ENCODE measurements at regions not wholly inside any gene's neighbourhood (a gene's known extent, or its start where the extent isn't known, plus 50 kb on each side); places are given as distances from the start of the nearest gene placed in this dataset.

- 96% methylated on average over 7 of the region's 7 CpGs for WGBS
- no peak overlapping the region for H3K27ac ChIP-seq (ENCODE audit: low read depth in 1 of 2, low read length in 1 of 2)
- no peaks in the 10 kb centered on the region for H3K9me3 ChIP-seq (ENCODE audit: control insufficient read depth in 2 of 2, insufficient read depth in 1 of 2, low read length in 1 of 2)
- H3K4me3 ChIP-seq (ENCODE audit: low read length in 2 of 2): no peak overlapping the region
- no peaks in the 10 kb centered on the region for H3K27me3 ChIP-seq (ENCODE audit: control insufficient read depth in 2 of 2, insufficient read depth in 1 of 2, low read length in 1 of 2)
- H3K36me3 ChIP-seq (ENCODE audit: control insufficient read depth in 2 of 2, insufficient read depth in 2 of 2, low read length in 1 of 2): no peaks in the 10 kb centered on the region
- DNase-seq (ENCODE audit: low read depth in 6 of 9, low spot score in 9 of 9): no peak
- H3K4me1 ChIP-seq (ENCODE audit: control insufficient read depth in 2 of 2, insufficient read depth in 2 of 2, low read length in 2 of 2): no peaks in the 10 kb centered on the region
Measured at GRCh38 chr10:20993830-20994527, 96.9 kb upstream of the NEBL start.

DNA sequence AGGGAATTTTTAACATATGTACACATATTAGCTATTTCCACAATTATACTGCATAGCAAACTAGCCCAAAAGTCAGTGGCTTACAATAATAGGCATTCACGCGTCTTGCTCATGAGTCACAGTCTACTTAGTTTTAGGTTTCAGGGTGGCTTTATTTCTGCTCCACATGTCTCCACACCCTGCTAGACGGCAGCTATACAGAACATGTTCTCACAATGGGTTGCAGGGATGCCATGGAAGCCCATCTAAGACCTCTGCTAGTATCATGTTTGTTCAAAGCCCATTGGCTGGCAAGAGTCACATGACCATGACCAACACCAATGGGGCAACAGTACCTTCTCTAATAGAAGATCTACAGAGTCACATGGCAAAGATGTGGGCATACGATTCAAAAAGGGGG is 96.3 kb upstream of the NEBL start:
- Histone ChIP-seq H3K9me3 (ENCODE audit: control insufficient read depth in 2 of 2, insufficient read depth in 1 of 2, low read length in 1 of 2) (no peaks in the 10 kb centered on the region), H3K4me1 (ENCODE audit: control insufficient read depth in 2 of 2, insufficient read depth in 2 of 2, low read length in 2 of 2) (no peaks in the 10 kb centered on the region), H3K27ac (ENCODE audit: low read depth in 1 of 2, low read length in 1 of 2) (no peak overlapping the region), H3K36me3 (ENCODE audit: control insufficient read depth in 2 of 2, insufficient read depth in 2 of 2, low read length in 1 of 2) (no peaks in the 10 kb centered on the region), H3K4me3 (ENCODE audit: low read length in 2 of 2) (no peak overlapping the region), H3K27me3 (ENCODE audit: control insufficient read depth in 2 of 2, insufficient read depth in 1 of 2, low read length in 1 of 2) (no peaks in the 10 kb centered on the region)
- WGBS: 98% methylated on average over 4 of the region's 4 CpGs
- no peak for DNase-seq (ENCODE audit: low read depth in 6 of 9, low spot score in 9 of 9)

GRCh38 chr10:20991526-20991925 is 94.4 kb upstream of the NEBL start:
- WGBS: 100% methylated on average over 1 of the region's 1 CpG

GRCh38 chr10:20990604-20991003 is 93.5 kb upstream of the NEBL start:
- Histone ChIP-seq H3K27me3 (ENCODE audit: control insufficient read depth in 2 of 2, insufficient read depth in 1 of 2, low read length in 1 of 2) (no peaks in the 10 kb centered on the region), H3K4me3 (ENCODE audit: low read length in 2 of 2) (no peak overlapping the region), H3K27ac (ENCODE audit: low read depth in 1 of 2, low read length in 1 of 2) (no peak overlapping the region), H3K9me3 (ENCODE audit: control insufficient read depth in 2 of 2, insufficient read depth in 1 of 2, low read length in 1 of 2) (no peaks in the 10 kb centered on the region), H3K36me3 (ENCODE audit: control insufficient read depth in 2 of 2, insufficient read depth in 2 of 2, low read length in 1 of 2) (no peaks in the 10 kb centered on the region), H3K4me1 (ENCODE audit: control insufficient read depth in 2 of 2, insufficient read depth in 2 of 2, low read length in 2 of 2) (no peaks in the 10 kb centered on the region)
- no peak for DNase-seq (ENCODE audit: low read depth in 6 of 9, low spot score in 9 of 9)
- WGBS: 83% methylated on average over 1 of the region's 1 CpG

More at GRCh38 chr10:20991526-20991925, 94.4 kb upstream of the NEBL start:
- Histone ChIP-seq H3K27me3 (ENCODE audit: control insufficient read depth in 2 of 2, insufficient read depth in 1 of 2, low read length in 1 of 2) (no peaks in the 10 kb centered on the region), H3K4me1 (ENCODE audit: control insufficient read depth in 2 of 2, insufficient read depth in 2 of 2, low read length in 2 of 2) (no peaks in the 10 kb centered on the region), H3K4me3 (ENCODE audit: low read length in 2 of 2) (no peak overlapping the region), H3K9me3 (ENCODE audit: control insufficient read depth in 2 of 2, insufficient read depth in 1 of 2, low read length in 1 of 2) (no peaks in the 10 kb centered on the region), H3K36me3 (ENCODE audit: control insufficient read depth in 2 of 2, insufficient read depth in 2 of 2, low read length in 1 of 2) (no peaks in the 10 kb centered on the region), H3K27ac (ENCODE audit: low read depth in 1 of 2, low read length in 1 of 2) (no peak overlapping the region)
- no peak for DNase-seq (ENCODE audit: low read depth in 6 of 9, low spot score in 9 of 9)

GRCh38 chr10:20988357-20988983 is 91.4 kb upstream of the NEBL start:
- Histone ChIP-seq H3K27ac (ENCODE audit: low read depth in 1 of 2, low read length in 1 of 2) (no peak overlapping the region), H3K36me3 (ENCODE audit: control insufficient read depth in 2 of 2, insufficient read depth in 2 of 2, low read length in 1 of 2) (no peaks in the 10 kb centered on the region), H3K27me3 (ENCODE audit: control insufficient read depth in 2 of 2, insufficient read depth in 1 of 2, low read length in 1 of 2) (no peaks in the 10 kb centered on the region), H3K9me3 (ENCODE audit: control insufficient read depth in 2 of 2, insufficient read depth in 1 of 2, low read length in 1 of 2) (no peaks in the 10 kb centered on the region), H3K4me1 (ENCODE audit: control insufficient read depth in 2 of 2, insufficient read depth in 2 of 2, low read length in 2 of 2) (no peaks in the 10 kb centered on the region), H3K4me3 (ENCODE audit: low read length in 2 of 2) (no peak overlapping the region)
- DNase-seq (ENCODE audit: low read depth in 6 of 9, low spot score in 9 of 9): no peak
- WGBS: 88% methylated on average over 1 of the region's 1 CpG

DNA sequence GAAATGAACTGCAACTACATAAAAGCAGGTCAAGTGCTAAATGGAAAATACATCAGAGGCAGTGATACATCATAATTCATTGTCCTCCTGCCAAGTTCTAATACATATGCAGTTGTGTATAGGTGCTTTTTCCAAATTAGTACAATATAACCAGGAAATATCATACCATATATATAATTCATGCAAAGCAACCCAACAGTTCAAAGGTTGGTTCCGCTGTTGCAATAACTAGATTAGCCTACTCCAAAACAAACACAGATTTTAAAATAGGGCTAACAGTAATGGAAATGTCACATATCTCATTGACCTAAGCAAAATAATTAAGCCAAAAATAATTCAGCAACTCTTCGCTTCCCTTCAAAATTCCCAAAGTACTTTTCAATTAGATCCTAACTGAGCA is 88.9 kb upstream of the NEBL start:
- Histone ChIP-seq H3K36me3 (ENCODE audit: control insufficient read depth in 2 of 2, insufficient read depth in 2 of 2, low read length in 1 of 2) (no peaks in the 10 kb centered on the region), H3K4me1 (ENCODE audit: control insufficient read depth in 2 of 2, insufficient read depth in 2 of 2, low read length in 2 of 2) (no peaks in the 10 kb centered on the region), H3K9me3 (ENCODE audit: control insufficient read depth in 2 of 2, insufficient read depth in 1 of 2, low read length in 1 of 2) (no peaks in the 10 kb centered on the region), H3K27ac (ENCODE audit: low read depth in 1 of 2, low read length in 1 of 2) (no peak overlapping the region), H3K4me3 (ENCODE audit: low read length in 2 of 2) (no peak overlapping the region), H3K27me3 (ENCODE audit: control insufficient read depth in 2 of 2, insufficient read depth in 1 of 2, low read length in 1 of 2) (no peaks in the 10 kb centered on the region)
- no peak for DNase-seq (ENCODE audit: low read depth in 6 of 9, low spot score in 9 of 9)
- 93% methylated on average over 2 of the region's 2 CpGs for WGBS

DNA sequence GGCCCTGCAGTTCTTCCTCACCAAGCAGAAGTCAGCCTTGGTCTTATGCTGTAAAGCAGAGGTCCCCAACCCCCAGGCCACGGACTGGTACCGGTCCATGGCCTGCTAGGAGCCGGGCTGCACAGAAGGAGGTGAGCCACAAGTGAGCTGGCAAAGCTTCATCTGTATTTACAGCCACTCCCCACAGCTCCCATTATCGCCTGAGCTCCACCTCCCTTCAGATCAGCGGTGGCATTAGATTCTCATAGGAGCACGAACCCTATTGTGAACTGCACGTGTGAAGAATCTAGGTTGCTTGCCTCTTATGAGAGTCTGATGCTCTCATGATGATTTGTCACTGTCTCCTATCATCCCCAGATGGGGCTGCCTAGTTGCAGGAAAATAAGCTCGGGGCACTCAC is 87.6 kb upstream of the NEBL start:
- Histone ChIP-seq H3K27ac (ENCODE audit: low read depth in 1 of 2, low read length in 1 of 2) (no peak overlapping the region), H3K27me3 (ENCODE audit: control insufficient read depth in 2 of 2, insufficient read depth in 1 of 2, low read length in 1 of 2) (no peaks in the 10 kb centered on the region), H3K9me3 (ENCODE audit: control insufficient read depth in 2 of 2, insufficient read depth in 1 of 2, low read length in 1 of 2) (no peaks in the 10 kb centered on the region), H3K4me3 (ENCODE audit: low read length in 2 of 2) (no peak overlapping the region), H3K36me3 (ENCODE audit: control insufficient read depth in 2 of 2, insufficient read depth in 2 of 2, low read length in 1 of 2) (no peaks in the 10 kb centered on the region), H3K4me1 (ENCODE audit: control insufficient read depth in 2 of 2, insufficient read depth in 2 of 2, low read length in 2 of 2) (no peaks in the 10 kb centered on the region)
- WGBS: 93% methylated on average over 8 of the region's 8 CpGs
- DNase-seq (ENCODE audit: low read depth in 6 of 9, low spot score in 9 of 9): no peak

DNA sequence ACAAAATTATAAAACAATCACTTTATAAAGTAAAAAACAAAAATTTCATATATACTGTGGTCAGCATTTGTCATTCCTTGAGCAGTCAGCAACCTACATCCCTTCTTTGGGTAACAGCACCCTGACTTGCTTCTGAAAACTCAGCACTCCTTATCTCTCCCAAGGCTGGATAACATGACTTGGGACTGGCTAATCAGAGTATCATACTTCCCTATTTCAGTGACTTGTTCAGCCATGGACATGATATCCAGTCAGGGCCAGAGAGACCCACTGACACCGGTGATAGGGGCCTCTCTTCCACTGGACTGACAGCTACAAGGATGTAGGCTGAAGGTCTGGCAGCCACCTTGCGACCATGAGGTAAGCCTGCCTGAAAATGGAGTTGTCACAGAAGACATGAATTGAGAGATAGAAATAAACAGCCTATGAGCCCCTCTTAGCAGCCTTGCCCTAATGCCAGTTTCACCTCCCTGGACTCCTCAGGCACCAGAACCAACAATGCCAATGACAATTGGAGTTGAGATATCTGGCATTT is 84.4 kb upstream of the NEBL start:
- Histone ChIP-seq H3K27ac (ENCODE audit: low read depth in 1 of 2, low read length in 1 of 2) (no peak overlapping the region), H3K9me3 (ENCODE audit: control insufficient read depth in 2 of 2, insufficient read depth in 1 of 2, low read length in 1 of 2) (no peaks in the 10 kb centered on the region), H3K4me1 (ENCODE audit: control insufficient read depth in 2 of 2, insufficient read depth in 2 of 2, low read length in 2 of 2) (no peaks in the 10 kb centered on the region), H3K36me3 (ENCODE audit: control insufficient read depth in 2 of 2, insufficient read depth in 2 of 2, low read length in 1 of 2) (no peaks in the 10 kb centered on the region), H3K4me3 (ENCODE audit: low read length in 2 of 2) (no peak overlapping the region), H3K27me3 (ENCODE audit: control insufficient read depth in 2 of 2, insufficient read depth in 1 of 2, low read length in 1 of 2) (no peaks in the 10 kb centered on the region)
- 98% methylated on average over 2 of the region's 2 CpGs for WGBS
- no peak for DNase-seq (ENCODE audit: low read depth in 6 of 9, low spot score in 9 of 9)

- Histone ChIP-seq H3K9me3 (ENCODE audit: control insufficient read depth in 2 of 2, insufficient read depth in 1 of 2, low read length in 1 of 2) (no peaks in the 10 kb centered on the region), H3K4me1 (ENCODE audit: control insufficient read depth in 2 of 2, insufficient read depth in 2 of 2, low read length in 2 of 2) (no peaks in the 10 kb centered on the region), H3K4me3 (ENCODE audit: low read length in 2 of 2) (no peak overlapping the region), H3K27me3 (ENCODE audit: control insufficient read depth in 2 of 2, insufficient read depth in 1 of 2, low read length in 1 of 2) (no peaks in the 10 kb centered on the region), H3K36me3 (ENCODE audit: control insufficient read depth in 2 of 2, insufficient read depth in 2 of 2, low read length in 1 of 2) (no peaks in the 10 kb centered on the region), H3K27ac (ENCODE audit: low read depth in 1 of 2, low read length in 1 of 2) (no peak overlapping the region)
- 94% methylated on average over 5 of the region's 5 CpGs for WGBS
- no peak for DNase-seq (ENCODE audit: low read depth in 6 of 9, low spot score in 9 of 9)
Measured at GRCh38 chr10:20978617-20979016, 81.5 kb upstream of the NEBL start.

All from thymus (tissue), 11 donors.